Stomach smooth muscle (tissue), 2 donors: ENCODE measurements at regions not wholly inside any gene's neighbourhood (a gene's known extent, or its start where the extent isn't known, plus 50 kb on each side); places are given as distances from the start of the nearest gene placed in this dataset.
"Not testable (repeated sequence)": the region's sequence is repeated elsewhere in the genome, so short reads cannot be mapped to it uniquely, and the experiment has no call there.

Experiments
- H3K27ac ChIP-seq: one replicate; pipeline ENCODE4 v1.7.0; 2013; ENCODE audit warnings: mild to moderate bottlenecking, low read length, inconsistent platforms
- H3K27me3 ChIP-seq, 2 donors: one replicate each; pipeline ENCODE4 v1.7.0; 2013; ENCODE audit warnings: low read length in 2 of 2; ENCODE audit not compliant: insufficient read depth in 2 of 2, control insufficient read depth in 1 of 2
- H3K36me3 ChIP-seq, 2 donors: one replicate each; pipeline ENCODE4 v1.7.0; 2013; ENCODE audit warnings: low read length in 2 of 2; ENCODE audit not compliant: control insufficient read depth in 2 of 2, insufficient read depth in 2 of 2
- H3K4me1 ChIP-seq: one replicate; pipeline ENCODE4 v1.7.0; 2013; ENCODE audit warnings: low read length; ENCODE audit not compliant: control insufficient read depth, insufficient read depth
- H3K4me3 ChIP-seq, 2 donors: one replicate each; pipeline ENCODE4 v1.7.0; 2013; ENCODE audit warnings: low read length in 2 of 2
- H3K9ac ChIP-seq, 2 donors: one replicate each; pipeline ENCODE4 v1.7.0; 2013; ENCODE audit warnings: low read length in 2 of 2, mild to moderate bottlenecking in 1 of 2
- H3K9me3 ChIP-seq, 2 donors: one replicate each; pipeline ENCODE4 v1.7.0; 2013; ENCODE audit warnings: low read length in 2 of 2; ENCODE audit not compliant: control insufficient read depth in 2 of 2
- donor health status: healthy.
- donor health status: Pancreatic carcinoma.

DNA sequence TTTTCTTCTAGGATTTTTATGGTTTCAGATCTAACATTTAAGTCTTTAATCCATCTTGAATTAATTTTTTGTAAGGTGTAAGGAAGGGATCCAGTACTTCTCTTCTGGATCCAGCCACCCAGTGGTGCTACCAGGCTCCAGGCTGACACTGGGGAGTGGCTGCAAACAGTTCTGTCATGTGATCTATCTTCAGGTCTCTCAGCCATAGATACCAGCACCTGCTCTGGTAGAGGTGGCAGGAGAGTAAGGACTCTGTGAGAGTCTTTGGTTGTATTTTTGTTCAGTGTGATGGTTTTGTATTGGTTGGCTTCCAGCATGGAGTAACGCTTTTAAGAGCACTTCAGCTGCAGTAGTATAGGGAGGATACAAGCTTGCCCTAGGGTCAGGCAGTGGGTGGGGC lies 205.9 kb downstream of the FGF10 start:
- no peaks in the 10 kb centered on the region for H3K9me3 ChIP-seq

DNA sequence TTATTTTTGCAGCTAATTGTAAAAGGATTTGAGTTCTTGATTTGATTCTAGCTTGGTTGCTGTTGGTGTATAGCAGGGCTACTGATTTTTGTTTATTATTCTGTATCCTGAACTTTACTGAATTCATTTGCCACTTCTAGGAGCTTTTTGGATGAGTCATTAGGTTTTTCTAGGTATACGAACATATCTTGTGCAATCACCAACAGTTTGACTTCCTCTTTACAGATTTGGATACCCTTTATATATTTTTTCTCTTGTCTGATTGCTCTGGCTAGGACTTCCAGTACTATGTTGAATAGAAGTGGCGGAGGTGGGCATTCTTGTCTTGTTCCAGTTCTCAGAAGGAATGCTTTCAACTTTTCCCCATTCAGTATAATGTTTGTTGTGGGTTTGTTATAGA lies 210.8 kb downstream of the FGF10 start:
- Histone ChIP-seq H3K36me3 (no peaks in the 10 kb centered on the region), H3K9me3 (peaks cover 0 to 2% of the 10 kb centered on the region in 2 donors), H3K9ac (no peak overlapping the region), H3K4me3 (no peak overlapping the region), H3K27me3 (no peaks in the 10 kb centered on the region), H3K4me1 (no peaks in the 10 kb centered on the region), H3K27ac (no peak overlapping the region)

More for the DNA sequence above, 205.9 kb downstream of the FGF10 start:
- no peaks in the 10 kb centered on the region for H3K4me1 ChIP-seq
- H3K4me3 ChIP-seq, result no peak overlapping the region
- no peaks in the 10 kb centered on the region for H3K27me3 ChIP-seq
- H3K27ac ChIP-seq, result no peak overlapping the region
- no peaks in the 10 kb centered on the region for H3K36me3 ChIP-seq
- H3K9ac ChIP-seq, result no peak overlapping the region

DNA sequence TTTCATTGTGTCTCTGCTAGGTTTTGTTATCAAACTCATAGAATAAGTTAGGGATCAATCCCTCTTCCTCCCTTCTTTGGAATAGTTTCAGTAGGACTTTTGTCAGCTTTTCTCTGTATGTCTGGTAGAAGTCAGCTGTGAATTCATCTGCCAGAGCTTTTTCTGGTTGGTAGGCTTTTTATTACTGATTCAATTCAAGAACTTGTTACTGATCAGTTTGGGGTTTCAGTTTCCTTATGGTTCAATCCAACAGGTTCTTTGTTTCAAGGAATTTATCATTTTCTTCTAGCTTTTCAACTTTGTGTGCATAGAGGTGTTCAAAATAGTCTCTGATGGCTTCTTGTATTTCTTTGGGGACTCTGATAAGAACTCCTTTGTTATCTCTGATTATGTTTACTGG lies 221.7 kb downstream of the FGF10 start:
- Histone ChIP-seq H3K4me3 (no peak overlapping the region), H3K9me3 (no peaks in the 10 kb centered on the region), H3K4me1 (no peaks in the 10 kb centered on the region), H3K27me3 (no peaks in the 10 kb centered on the region), H3K36me3 (no peaks in the 10 kb centered on the region), H3K9ac (no peak overlapping the region), H3K27ac (no peak overlapping the region)

DNA sequence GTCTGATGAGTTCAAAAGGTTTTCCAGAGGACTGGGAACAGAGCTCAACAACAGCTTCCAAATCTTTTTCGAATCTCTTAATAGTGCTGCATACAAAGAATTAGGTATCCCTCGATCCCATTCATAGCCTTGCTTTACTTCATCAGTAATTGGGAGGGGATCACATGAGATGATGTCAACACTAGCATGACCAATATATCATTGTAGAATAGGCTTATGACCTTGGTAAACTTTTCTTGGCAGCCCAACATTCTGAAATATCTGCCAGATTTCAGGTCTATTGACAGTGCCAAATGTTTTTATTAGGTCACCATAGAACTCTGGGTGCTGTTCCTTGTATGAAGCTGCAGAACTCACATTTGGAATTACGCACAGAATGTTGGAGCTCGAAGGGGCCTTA lies 228.9 kb downstream of the FGF10 start:
- no peak overlapping the region for H3K9ac ChIP-seq
- peaks cover 0 to 8% of the 10 kb centered on the region in 2 donors for H3K9me3 ChIP-seq
- H3K27ac ChIP-seq, result no peak overlapping the region
- no peaks in the 10 kb centered on the region for H3K27me3 ChIP-seq
- H3K4me3 ChIP-seq, result no peak overlapping the region
- H3K36me3 ChIP-seq, result no peaks in the 10 kb centered on the region
- H3K4me1 ChIP-seq, result no peaks in the 10 kb centered on the region

DNA sequence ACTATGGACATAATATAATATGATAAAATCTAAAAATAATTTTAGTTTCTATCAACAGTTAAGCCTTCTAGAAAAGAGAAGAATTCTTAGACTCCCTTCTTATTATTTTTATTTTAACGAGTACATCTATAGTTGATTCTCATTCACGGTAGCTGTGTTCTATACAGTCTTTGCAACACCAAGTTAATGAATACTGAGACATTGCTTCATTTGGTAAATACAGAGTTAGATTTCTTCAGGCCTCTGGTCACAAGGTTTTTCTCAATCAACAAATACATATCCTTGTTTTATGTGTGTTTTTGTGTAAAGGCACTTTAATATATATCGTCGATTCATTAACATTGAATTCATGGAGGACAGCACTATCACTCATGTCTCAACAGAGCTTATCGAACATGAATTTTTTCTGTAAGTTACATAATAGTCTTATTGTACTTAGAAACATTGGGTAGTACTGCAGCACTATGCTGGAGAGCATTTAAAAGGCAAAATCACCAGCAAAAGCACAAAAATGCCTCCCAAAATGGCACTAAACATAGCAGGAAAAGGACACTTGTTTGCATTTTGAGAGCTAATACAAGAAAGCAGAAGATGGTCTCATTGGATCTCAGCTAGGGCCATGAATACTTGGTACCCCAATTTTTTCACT lies 239.0 kb downstream of the FGF10 start:
- Histone ChIP-seq H3K4me1 (no peaks in the 10 kb centered on the region), H3K4me3 (no peak overlapping the region), H3K36me3 (no peaks in the 10 kb centered on the region), H3K9ac (no peak overlapping the region), H3K27ac (no peak overlapping the region), H3K27me3 (no peaks in the 10 kb centered on the region), H3K9me3 (peaks cover 0 to under 1% of the 10 kb centered on the region in 2 donors)

DNA sequence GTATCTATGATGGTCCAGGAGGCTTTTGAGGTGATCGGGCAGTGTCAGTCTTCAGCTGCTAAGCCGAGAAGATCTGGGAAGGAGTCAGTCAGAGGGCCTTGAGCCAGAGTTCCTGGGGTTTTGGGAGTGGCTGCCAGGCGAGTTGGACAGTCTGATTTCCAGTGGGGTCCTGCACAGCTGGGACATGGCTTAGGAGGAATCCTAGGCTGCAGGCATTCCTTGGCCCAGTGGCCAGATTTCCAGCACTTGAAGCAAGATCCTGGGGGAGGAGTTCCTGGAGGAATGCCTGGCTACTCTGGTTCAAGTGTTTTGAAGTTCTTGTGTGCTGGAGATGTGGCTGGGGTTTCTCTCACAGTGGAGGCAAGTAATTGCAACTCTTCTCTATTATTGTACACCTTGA lies 271.3 kb downstream of the FGF10 start:
- H3K9me3 ChIP-seq, H3K4me1 ChIP-seq, H3K27me3 ChIP-seq, H3K27ac ChIP-seq, H3K9ac ChIP-seq, H3K4me3 ChIP-seq, H3K36me3 ChIP-seq: not testable (repeated sequence)

DNA sequence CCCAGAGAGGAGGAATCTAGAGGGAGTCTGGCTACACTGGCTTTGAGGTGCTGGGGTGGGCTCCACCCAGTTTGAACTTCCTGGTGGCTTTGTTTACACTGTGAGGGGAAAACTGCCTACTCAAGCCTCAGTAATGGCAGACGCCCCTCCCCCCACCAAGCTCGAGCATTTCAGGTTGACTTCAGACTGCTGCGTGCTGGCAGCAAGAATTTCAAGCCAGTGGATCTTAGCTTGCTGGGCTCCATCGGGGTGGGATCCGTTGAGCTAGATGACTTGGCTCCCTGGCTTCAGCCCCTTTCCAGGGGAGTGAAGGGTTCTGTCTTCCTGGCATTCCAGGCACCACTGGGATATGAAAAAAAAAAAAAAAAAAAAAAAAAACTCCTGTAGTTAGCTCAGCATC lies 281.0 kb downstream of the FGF10 start:
- not testable (repeated sequence) for H3K27ac ChIP-seq, H3K36me3 ChIP-seq, H3K27me3 ChIP-seq, H3K4me1 ChIP-seq, H3K9ac ChIP-seq, H3K4me3 ChIP-seq
- peaks cover 0 to 15% of the 10 kb centered on the region in 2 donors for H3K9me3 ChIP-seq

DNA sequence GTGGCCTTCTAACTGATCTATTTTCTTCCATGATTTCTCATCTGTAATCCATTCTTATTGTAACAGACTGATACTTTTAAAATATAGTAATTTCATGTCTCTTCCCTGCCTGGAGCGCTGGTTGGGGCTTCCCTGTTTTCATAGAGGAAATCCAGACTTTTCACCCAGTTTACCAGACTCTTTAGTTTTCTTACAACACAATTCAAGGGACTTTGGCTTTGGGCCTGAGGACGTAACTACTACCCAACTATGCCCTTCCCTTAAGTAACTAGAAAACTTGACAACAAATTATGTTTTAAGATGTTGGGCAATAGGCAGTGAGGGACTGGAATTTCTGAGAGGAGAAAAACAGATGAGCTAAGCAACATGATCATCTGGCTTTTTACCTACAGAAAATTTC lies 289.6 kb downstream of the FGF10 start:
- Histone ChIP-seq H3K4me1 (no peaks in the 10 kb centered on the region), H3K27me3 (no peaks in the 10 kb centered on the region), H3K27ac (no peak overlapping the region), H3K9me3 (no peaks in the 10 kb centered on the region), H3K36me3 (no peaks in the 10 kb centered on the region), H3K4me3 (no peak overlapping the region), H3K9ac (no peak overlapping the region)

DNA sequence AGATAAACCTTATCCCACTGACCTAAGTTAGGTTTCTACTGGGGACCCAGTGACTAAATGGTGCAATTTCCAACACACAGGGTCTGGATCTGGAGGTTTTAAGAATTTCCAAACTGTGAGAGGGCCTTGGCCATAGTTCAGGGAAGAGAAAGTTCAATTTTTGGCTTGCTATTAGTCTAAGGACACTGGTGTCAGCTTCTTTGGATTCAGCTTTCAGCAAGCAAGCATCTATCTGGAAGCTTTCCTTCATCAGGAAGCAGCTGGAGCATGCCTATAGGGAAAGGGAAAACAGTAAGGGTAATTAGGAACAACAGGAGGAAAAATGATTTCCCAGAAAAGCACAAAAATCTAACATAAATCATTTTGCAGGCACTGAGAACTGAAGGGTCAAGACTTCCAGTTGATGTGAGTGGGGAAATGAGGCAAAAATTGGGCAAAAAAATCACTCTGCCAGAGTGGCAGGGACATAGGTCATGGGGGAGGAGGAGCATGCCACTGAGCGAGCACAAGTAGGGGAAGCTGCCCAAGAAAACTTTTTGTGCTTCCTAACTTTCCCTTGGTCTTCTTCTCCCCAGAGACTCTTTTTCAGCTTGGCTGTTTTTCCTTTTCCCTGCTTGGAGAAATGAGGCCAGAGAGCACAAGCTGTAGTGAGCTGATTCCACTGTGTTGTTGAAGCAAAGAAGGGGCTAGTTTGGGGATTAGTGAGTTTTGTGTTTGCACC lies 299.6 kb downstream of the FGF10 start:
- no peak overlapping the region for H3K9ac ChIP-seq
- no peaks in the 10 kb centered on the region for H3K4me1 ChIP-seq
- no peaks in the 10 kb centered on the region for H3K36me3 ChIP-seq
- no peak overlapping the region for H3K4me3 ChIP-seq
- H3K9me3 ChIP-seq, result no peaks in the 10 kb centered on the region
- no peaks in the 10 kb centered on the region for H3K27me3 ChIP-seq
- no peak overlapping the region for H3K27ac ChIP-seq

DNA sequence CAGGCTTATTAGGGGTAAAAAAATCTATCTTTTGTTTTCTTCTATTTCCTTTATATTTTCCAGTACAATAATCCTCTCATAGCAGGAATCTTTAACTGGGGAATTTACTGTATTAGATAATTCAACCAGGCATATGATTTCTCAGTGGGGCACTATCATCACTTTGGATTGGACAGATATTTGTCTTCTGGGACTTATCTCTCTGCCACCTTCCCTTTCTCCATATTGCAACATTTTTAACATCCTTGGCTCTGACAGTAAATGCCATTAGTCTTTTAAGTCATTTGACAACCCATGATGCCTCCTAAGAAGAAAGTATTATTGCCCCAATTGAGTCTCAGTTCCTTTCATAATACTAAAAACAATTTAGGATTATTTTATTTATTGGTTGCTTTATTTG lies 304.1 kb downstream of the FGF10 start:
- Histone ChIP-seq H3K4me1 (no peaks in the 10 kb centered on the region), H3K9ac (no peak overlapping the region), H3K27ac (no peak overlapping the region), H3K4me3 (no peak overlapping the region), H3K27me3 (no peaks in the 10 kb centered on the region), H3K9me3 (no peaks in the 10 kb centered on the region), H3K36me3 (no peaks in the 10 kb centered on the region)

DNA sequence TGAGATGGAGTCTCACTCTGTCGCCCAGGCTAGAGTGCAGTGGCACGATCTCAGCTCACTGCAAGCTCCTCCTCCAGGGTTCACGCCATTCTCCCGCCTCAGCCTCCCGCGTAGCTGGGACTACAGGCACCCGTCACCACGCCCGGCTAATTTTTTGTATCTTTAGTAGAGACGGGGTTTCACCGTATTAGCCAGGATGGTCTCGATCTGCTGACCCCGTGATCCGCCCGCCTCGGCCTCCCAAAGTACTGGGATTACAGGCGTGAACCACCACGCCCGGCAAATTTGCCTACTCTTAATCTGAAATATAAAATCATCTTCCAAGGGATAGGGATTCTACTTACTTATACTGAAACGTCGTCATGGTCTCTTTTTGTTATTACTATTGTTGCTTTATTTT lies 314.7 kb downstream of the FGF10 start:
- H3K9me3 ChIP-seq, H3K4me1 ChIP-seq, H3K36me3 ChIP-seq: not testable (repeated sequence)

More for the DNA sequence above, 314.7 kb downstream of the FGF10 start:
- not testable (repeated sequence) for H3K9ac ChIP-seq, H3K27me3 ChIP-seq, H3K27ac ChIP-seq, H3K4me3 ChIP-seq
